ENCODE measurements at regions not wholly inside any gene's neighbourhood (a gene's known extent, or its start where the extent isn't known, plus 50 kb on each side); places are given as distances from the start of the nearest gene placed in this dataset.
A peak's percentile ranks its signal among the peaks of the same experiment; 100 is the strongest.

- no peak for DNase-seq
Measured at GRCh38 chr20:60883496-60883895, 368.6 kb upstream of the CDH4 start.

- DNase-seq = no peak
Measured at GRCh38 chr20:60884277-60884676, 367.8 kb upstream of the CDH4 start.

GRCh38 chr20:60888771-60889170, 363.3 kb upstream of the CDH4 start:
- DNase-seq = no peak

GRCh38 chr20:60892095-60892813, 359.8 kb upstream of the CDH4 start:
- DNase-seq = no peak

- DNase-seq = no peak
Measured at GRCh38 chr20:60894091-60894490, 358.0 kb upstream of the CDH4 start.

GRCh38 chr20:60895363-60896079, 356.5 kb upstream of the CDH4 start:
- no peak for DNase-seq

GRCh38 chr20:60897976-60898375, 354.1 kb upstream of the CDH4 start:
- DNase-seq = no peak

GRCh38 chr20:60899320-60899719, 352.7 kb upstream of the CDH4 start:
- DNase-seq = no peak

- no peak for DNase-seq
Measured at GRCh38 chr20:60900618-60901017, 351.4 kb upstream of the CDH4 start.

- no peak for DNase-seq
Measured at GRCh38 chr20:60901831-60902230, 350.2 kb upstream of the CDH4 start.

GRCh38 chr20:60903325-60903971, 348.6 kb upstream of the CDH4 start:
- no peak for DNase-seq

- DNase-seq = no peak
Measured at GRCh38 chr20:60904730-60905129, 347.3 kb upstream of the CDH4 start.

- DNase-seq = no peak
Measured at GRCh38 chr20:60905919-60906318, 346.1 kb upstream of the CDH4 start.

GRCh38 chr20:60906555-60906954, 345.5 kb upstream of the CDH4 start:
- no peak for DNase-seq

- DNase-seq = no peak
Measured at GRCh38 chr20:60913298-60913697, 338.8 kb upstream of the CDH4 start.

GRCh38 chr20:60921022-60921622, 330.9 kb upstream of the CDH4 start:
- peak; percentile 28 for DNase-seq

- no peak for DNase-seq
Measured at GRCh38 chr20:60926831-60927230, 325.2 kb upstream of the CDH4 start.

GRCh38 chr20:60928341-60928740, 323.7 kb upstream of the CDH4 start:
- DNase-seq = no peak

- no peak for DNase-seq
Measured at GRCh38 chr20:60930023-60930790, 321.9 kb upstream of the CDH4 start.

GRCh38 chr20:60931696-60932095, 320.4 kb upstream of the CDH4 start:
- DNase-seq = no peak

- no peak for DNase-seq
Measured at GRCh38 chr20:60934724-60935123, 317.3 kb upstream of the CDH4 start.

GRCh38 chr20:60935971-60936370, 316.1 kb upstream of the CDH4 start:
- DNase-seq = no peak

GRCh38 chr20:60937585-60937984, 314.5 kb upstream of the CDH4 start:
- no peak for DNase-seq

All from midbrain (tissue), 1 donor.